Upper lobe of right lung (tissue), 1 donor: ENCODE measurements at regions not wholly inside any gene's neighbourhood (a gene's known extent, or its start where the extent isn't known, plus 50 kb on each side); places are given as distances from the start of the nearest gene placed in this dataset.

Experiments
- ATAC-seq: fragments of 200-7000 bp; cut with Tn5 transposase; one replicate; pipeline ENCODE4 v1.9.1; 2020; ENCODE audit warnings: mild to moderate bottlenecking, moderate library complexity
- DNase-seq: peaks from one replicate; pipeline ENCODE4 v3.0.0-alpha.2; 2020
- H3K27ac ChIP-seq: fragments of 200-600 bp; one replicate; pipeline ENCODE4 v1.8.0; 2022
- H3K27me3 ChIP-seq: fragments of 200-600 bp; one replicate; pipeline ENCODE4 v1.8.0; 2022; ENCODE audit warnings: mild to moderate bottlenecking
- H3K36me3 ChIP-seq: fragments of 200-600 bp; one replicate; pipeline ENCODE4 v1.8.0; 2022
- H3K4me1 ChIP-seq: fragments of 200-600 bp; one replicate; pipeline ENCODE4 v1.8.0; 2022
- H3K4me3 ChIP-seq: fragments of 200-600 bp; one replicate; pipeline ENCODE4 v1.8.0; 2022; ENCODE audit warnings: mild to moderate bottlenecking
- H3K9me3 ChIP-seq: fragments of 200-600 bp; one replicate; pipeline ENCODE4 v1.8.0; 2022
- CTCF ChIP-seq: fragments of 200-600 bp; IDR thresholded peaks from one replicate; pipeline ENCODE4 v1.8.0; 2022; ENCODE audit warnings: antibody characterized with exemption
- intact Hi-C: fragments of 100-400 bp; cut with DNase I; formaldehyde crosslinking; loops from one replicate; pipeline ENCODE4 v1.11.0; 2022
- donor health status: DM: no; HTN: yes; CAD: no; lungs with severe emphysema.

- intact Hi-C loops: no loop called here
- no peak for TF ChIP-seq CTCF
Measured at GRCh38 chr9:3124001-3124400, 280.1 kb upstream of the PUM3 start.

GRCh38 chr9:3118081-3118480 lies 274.2 kb upstream of the PUM3 start:
- H3K9me3 ChIP-seq: no peaks in the 10 kb centered on the region
- H3K36me3 ChIP-seq: no peaks in the 10 kb centered on the region
- no peak overlapping the region for H3K27ac ChIP-seq
- intact Hi-C loops: no loop called here
- no peaks in the 10 kb centered on the region for H3K27me3 ChIP-seq
- no peaks in the 10 kb centered on the region for H3K4me1 ChIP-seq
- DNase-seq (no peak), ATAC-seq (no peak)
- H3K4me3 ChIP-seq: no peak overlapping the region
- TF ChIP-seq CTCF: no peak

More at GRCh38 chr9:3124001-3124400, 280.1 kb upstream of the PUM3 start:
- Histone ChIP-seq H3K36me3 (no peaks in the 10 kb centered on the region), H3K4me3 (no peak overlapping the region), H3K4me1 (no peaks in the 10 kb centered on the region), H3K27me3 (no peaks in the 10 kb centered on the region), H3K9me3 (no peaks in the 10 kb centered on the region), H3K27ac (no peak overlapping the region)
- no peak for ATAC-seq
- DNase-seq: no peak

GRCh38 chr9:3099646-3100045 lies 255.8 kb upstream of the PUM3 start:
- no peaks in the 10 kb centered on the region for H3K36me3 ChIP-seq
- no peak overlapping the region for H3K4me3 ChIP-seq
- ATAC-seq: no peak
- intact Hi-C loops: no loop called here
- H3K27me3 ChIP-seq: no peaks in the 10 kb centered on the region
- no peak for DNase-seq
- H3K4me1 ChIP-seq: no peaks in the 10 kb centered on the region
- H3K9me3 ChIP-seq: no peaks in the 10 kb centered on the region
- no peak for TF ChIP-seq CTCF
- H3K27ac ChIP-seq: no peak overlapping the region

DNA sequence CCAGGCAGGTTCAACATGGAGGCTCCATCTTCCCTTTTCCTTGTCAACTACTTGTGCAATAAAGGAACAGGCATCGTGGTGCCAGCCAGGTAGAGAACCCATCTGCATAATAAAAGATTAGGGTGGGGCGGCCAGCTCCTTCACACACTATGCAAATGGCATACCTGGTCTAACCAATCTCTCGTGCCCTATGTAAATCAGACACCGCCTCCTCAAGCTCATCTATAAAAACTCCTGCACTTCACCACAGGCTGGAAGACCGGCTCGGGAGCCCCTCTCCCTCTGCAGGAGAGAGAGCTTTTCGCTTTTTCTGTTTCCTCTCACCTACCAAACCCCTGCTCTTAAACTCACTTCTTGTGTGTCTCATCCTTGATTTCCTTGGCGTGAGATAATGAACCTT lies 244.3 kb upstream of the PUM3 start:
- Histone ChIP-seq H3K27ac (no peak overlapping the region), H3K36me3 (no peaks in the 10 kb centered on the region), H3K4me1 (no peaks in the 10 kb centered on the region), H3K9me3 (no peaks in the 10 kb centered on the region), H3K27me3 (no peaks in the 10 kb centered on the region), H3K4me3 (no peak overlapping the region)
- ATAC-seq (no peak), DNase-seq (no peak)
- intact Hi-C loops: no loop called here
- no peak for TF ChIP-seq CTCF

DNA sequence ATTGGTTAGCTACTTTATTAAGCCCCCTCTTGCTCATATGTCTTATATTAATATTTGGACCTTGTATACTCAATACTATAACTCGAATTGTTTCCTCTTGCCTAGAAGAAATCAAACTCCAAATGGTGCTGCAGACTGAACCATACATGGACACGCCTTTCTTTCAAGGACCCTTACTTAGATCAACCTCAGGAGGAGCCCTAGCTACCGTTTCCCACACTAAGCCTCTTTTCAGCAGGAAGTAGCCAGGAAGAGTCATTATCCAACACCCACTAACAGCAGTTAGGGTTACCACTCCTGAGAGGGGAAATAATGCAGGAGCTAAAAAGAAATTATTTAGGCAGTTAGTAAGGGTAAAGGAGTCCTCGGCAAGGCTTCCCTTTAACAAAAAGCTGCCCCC lies 243.8 kb upstream of the PUM3 start:
- Histone ChIP-seq H3K27ac (no peak overlapping the region), H3K4me3 (no peak overlapping the region), H3K9me3 (no peaks in the 10 kb centered on the region), H3K36me3 (no peaks in the 10 kb centered on the region), H3K27me3 (no peaks in the 10 kb centered on the region), H3K4me1 (no peaks in the 10 kb centered on the region)
- ATAC-seq (no peak), DNase-seq (no peak)
- intact Hi-C loops: no loop called here
- TF ChIP-seq CTCF: no peak

- intact Hi-C loops: no loop called here
- DNase-seq: no peak
Measured at GRCh38 chr9:3080951-3081350, 237.1 kb upstream of the PUM3 start.

More at GRCh38 chr9:3080951-3081350, 237.1 kb upstream of the PUM3 start:
- Histone ChIP-seq H3K36me3 (no peaks in the 10 kb centered on the region), H3K9me3 (no peaks in the 10 kb centered on the region), H3K4me1 (no peaks in the 10 kb centered on the region), H3K27ac (no peak overlapping the region), H3K27me3 (no peaks in the 10 kb centered on the region), H3K4me3 (no peak overlapping the region)
- no peak for TF ChIP-seq CTCF
- ATAC-seq: no peak
